Prostate gland (tissue), 2 donors: ENCODE measurements at regions not wholly inside any gene's neighbourhood (a gene's known extent, or its start where the extent isn't known, plus 50 kb on each side); places are given as distances from the start of the nearest gene placed in this dataset.
A peak's percentile ranks its signal among the peaks of the same experiment; 100 is the strongest.
"Not testable (repeated sequence)": the region's sequence is repeated elsewhere in the genome, so short reads cannot be mapped to it uniquely, and the experiment has no call there.

Source experiments
- DNase-seq: peaks from one replicate; pipeline ENCODE4 v3.0.0-alpha.2; 2019; ENCODE audit warnings: low spot score
- H3K27ac ChIP-seq, 2 donors: fragments of 200-600 bp; sonication (generic); 2 replicates each; pipeline ENCODE4 v1.5.1; 2017 to 2019
- H3K27me3 ChIP-seq: fragments of 200-600 bp; sonication (generic); replicated peaks from 2 replicates; pipeline ENCODE4 v1.5.1; 2019; ENCODE audit not compliant: insufficient read depth
- H3K36me3 ChIP-seq, 2 donors: fragments of 200-600 bp; sonication (generic); 1 replicate in 1 of 2; 2 replicates in 1 of 2; pipeline versions ENCODE4 v1.5.1 to v1.8.1; 2017 to 2019
- H3K4me1 ChIP-seq: fragments of 200-600 bp; sonication (generic); replicated peaks from 2 replicates; pipeline ENCODE4 v1.5.1; 2019
- H3K4me3 ChIP-seq, 2 donors: fragments of 200-600 bp; sonication (generic); 2 replicates each; pipeline ENCODE4 v1.5.1; 2017 to 2019
- H3K9me3 ChIP-seq: fragments of 200-600 bp; sonication (generic); 2 replicates; pipeline ENCODE4 v1.5.1; 2017
- CTCF ChIP-seq, 4 experiments: fragments of 200-600 bp in 2 of 4; fragments of 450-650 bp in 2 of 4; sonication (generic) in 2 of 4; IDR thresholded peaks; 1 replicate in 3 of 4; 2 replicates in 1 of 4; pipeline ENCODE4 v1.5.1; 2016 to 2019; ENCODE audit warnings: antibody characterized with exemption in 4 of 4, mild to moderate bottlenecking in 2 of 4, moderate library complexity in 2 of 4
- POLR2A ChIP-seq: fragments of 450-650 bp; IDR thresholded peaks from one replicate; pipeline ENCODE4 v1.6.1; 2016; ENCODE audit warnings: antibody characterized with exemption, mild to moderate bottlenecking
- POLR2AphosphoS5 ChIP-seq: sonication (generic); formaldehyde crosslinking; IDR thresholded peaks from one replicate; pipeline ENCODE4 v1.6.1; 2017; ENCODE audit warnings: antibody characterized with exemption
- WGBS: methylation state at CpG from one replicate; pipeline ENCODE4 v1.1.5; 2018; 5-methylcytosine and 5-hydroxymethylcytosine counted together
- intact Hi-C: fragments of 100-400 bp; cut with DNase I; formaldehyde crosslinking; loops from one replicate; pipeline ENCODE4 v1.14.2; 2022

GRCh38 chr12:131279281-131279921 lies 325.7 kb downstream of the ADGRD1 start:
- Histone ChIP-seq H3K4me1 (no peaks in the 10 kb centered on the region), H3K9me3 (no peaks in the 10 kb centered on the region), H3K4me3 (no peak overlapping the region), H3K27me3 (no peaks in the 10 kb centered on the region), H3K36me3 (no peaks in the 10 kb centered on the region), H3K27ac (no peak overlapping the region)
- intact Hi-C loops: no loop called here
- DNase-seq: no peak
- TF ChIP-seq CTCF (IDR thresholded peaks at IDR 0.05) (no peak), POLR2A (no peak), POLR2AphosphoS5 (no peak)
- WGBS: 67% methylated on average over 13 of the region's 13 CpGs

- intact Hi-C loops: no loop called here
- Histone ChIP-seq H3K4me3 (no peak overlapping the region), H3K9me3 (no peaks in the 10 kb centered on the region), H3K27me3 (no peaks in the 10 kb centered on the region), H3K36me3 (no peaks in the 10 kb centered on the region), H3K27ac (no peak overlapping the region), H3K4me1 (no peaks in the 10 kb centered on the region)
- TF ChIP-seq CTCF (IDR thresholded peaks at IDR 0.05) (no peak), POLR2AphosphoS5 (no peak), POLR2A (no peak)
- WGBS: 94% methylated on average over 6 of the region's 9 CpGs
- no peak for DNase-seq
These were observed 326.7 kb downstream of the ADGRD1 start for GRCh38 chr12:131280426-131280825.

GRCh38 chr12:131281016-131281415 lies 327.3 kb downstream of the ADGRD1 start:
- H3K36me3 ChIP-seq: no peaks in the 10 kb centered on the region
- intact Hi-C loops: no loop called here
- no peaks in the 10 kb centered on the region for H3K4me1 ChIP-seq
- H3K27ac ChIP-seq: no peak overlapping the region
- 76% methylated on average over 11 of the region's 11 CpGs for WGBS
- DNase-seq: no peak
- H3K4me3 ChIP-seq: no peak overlapping the region
- no peak for TF ChIP-seq POLR2A
- TF ChIP-seq POLR2AphosphoS5: no peak
- TF ChIP-seq CTCF (IDR thresholded peaks at IDR 0.05): no peak
- no peaks in the 10 kb centered on the region for H3K9me3 ChIP-seq
- H3K27me3 ChIP-seq: no peaks in the 10 kb centered on the region

- Histone ChIP-seq H3K9me3 (no peaks in the 10 kb centered on the region), H3K27ac (no peak overlapping the region), H3K27me3 (no peaks in the 10 kb centered on the region), H3K4me3 (no peak overlapping the region), H3K4me1 (no peaks in the 10 kb centered on the region), H3K36me3 (no peaks in the 10 kb centered on the region)
- WGBS: 75% methylated on average over 32 of the region's 33 CpGs
- intact Hi-C loops: no loop called here
- no peak for TF ChIP-seq POLR2AphosphoS5
- DNase-seq: no peak
These were observed 328.8 kb downstream of the ADGRD1 start for GRCh38 chr12:131282292-131283080.

- no peaks in the 10 kb centered on the region for H3K9me3 ChIP-seq
- H3K27ac ChIP-seq: no peak overlapping the region
- intact Hi-C loops: no loop called here
- 79% methylated on average over 11 of the region's 11 CpGs for WGBS
- TF ChIP-seq POLR2AphosphoS5 (no peak), POLR2A (no peak)
- no peaks in the 10 kb centered on the region for H3K27me3 ChIP-seq
- peak; percentile 1 for DNase-seq
- H3K4me1 ChIP-seq: no peaks in the 10 kb centered on the region
- no peak overlapping the region for H3K4me3 ChIP-seq
- H3K36me3 ChIP-seq: no peaks in the 10 kb centered on the region
These were observed 329.6 kb downstream of the ADGRD1 start for GRCh38 chr12:131283191-131283861.

- H3K9me3 ChIP-seq, H3K27ac ChIP-seq, intact Hi-C loops, H3K36me3 ChIP-seq, H3K4me3 ChIP-seq, H3K27me3 ChIP-seq, H3K4me1 ChIP-seq: not testable (repeated sequence)
- 71% methylated on average over 31 of the region's 32 CpGs for WGBS
- peak; percentile 3 for DNase-seq
These were observed 330.4 kb downstream of the ADGRD1 start for GRCh38 chr12:131283862-131284825.

GRCh38 chr12:131284954-131285904 lies 331.5 kb downstream of the ADGRD1 start:
- H3K9me3 ChIP-seq, H3K4me1 ChIP-seq, H3K4me3 ChIP-seq, H3K36me3 ChIP-seq, intact Hi-C loops, H3K27ac ChIP-seq, H3K27me3 ChIP-seq: not testable (repeated sequence)
- peak; percentile 2 for DNase-seq
- WGBS: 80% methylated on average over 6 of the region's 9 CpGs
